IMR-90 (cell line): ENCODE measurements at regions not wholly inside any gene's neighbourhood (a gene's known extent, or its start where the extent isn't known, plus 50 kb on each side); places are given as distances from the start of the nearest gene placed in this dataset.

Experiments used
- ATAC-seq: fragments of 200-7000 bp; cut with Tn5 transposase; 2 replicates; pipeline ENCODE4 v1.9.1; 2020; ENCODE audit warnings: low read depth, mild to moderate bottlenecking, moderate library complexity
- BruUV-seq: library from RNA; stranded (reverse); fragments of 400-500 nt; replicated peaks from 2 replicates; lab custom pipeline; 2021; lab: Mats Ljungman, UMichigan
- CTCF ChIA-PET: fragments of 300-600 bp; formaldehyde crosslinking; extraction: SDS; loops from one replicate; lab custom pipeline; 2021; ENCODE audit warnings: antibody characterized with exemption; lab: Yijun Ruan, JAX
- POLR2A ChIA-PET: fragments of 300-600 bp; sonication (Branson Sonifier 250); formaldehyde crosslinking; loops from one replicate; lab custom pipeline; 2022; ENCODE audit warnings: antibody characterized with exemption; ENCODE audit not compliant: unreplicated experiment; lab: Charles Lee
- DNase-seq: peaks from one replicate; pipeline ENCODE4 v3.0.0; 2013
- H2AFZ ChIP-seq: replicated peaks from 2 replicates; pipeline ENCODE3; 2013; ENCODE audit warnings: low read length, mild to moderate bottlenecking; ENCODE audit not compliant: poor library complexity
- H2AK5ac ChIP-seq: 2 replicates; pipeline ENCODE4 v1.6.1; 2013; ENCODE audit warnings: low read depth, low read length, inconsistent platforms
- H2AK9ac ChIP-seq: replicated peaks from 2 replicates; pipeline ENCODE3; 2013; ENCODE audit warnings: mild to moderate bottlenecking, low read depth, low read length, moderate library complexity; ENCODE audit not compliant: poor library complexity
- H2BK120ac ChIP-seq: 2 replicates; pipeline ENCODE4 v1.6.1; 2013; ENCODE audit warnings: low read depth, low read length, inconsistent platforms
- H2BK15ac ChIP-seq: 3 replicates; pipeline ENCODE4 v1.6.1; 2013; ENCODE audit warnings: low read depth, low read length, inconsistent platforms
- H2BK20ac ChIP-seq: 2 replicates; pipeline ENCODE4 v1.6.1; 2013; ENCODE audit warnings: low read depth, mild to moderate bottlenecking, inconsistent platforms, low read length, moderate library complexity
- H2BK5ac ChIP-seq: 2 replicates; pipeline ENCODE4 v1.6.1; 2013; ENCODE audit warnings: mild to moderate bottlenecking, low read depth, low read length, inconsistent platforms; ENCODE audit not compliant: poor library complexity, severe bottlenecking
- H3K14ac ChIP-seq: replicated peaks from 2 replicates; pipeline ENCODE4 v1.6.1; 2013; ENCODE audit warnings: low read depth, low read length, inconsistent platforms
- H3K18ac ChIP-seq: 2 replicates; pipeline ENCODE4 v1.6.1; 2013; ENCODE audit warnings: low read depth, low read length, control low read depth
- H3K23ac ChIP-seq: 2 replicates; pipeline ENCODE4 v1.6.1; 2013; ENCODE audit warnings: low read depth, low read length, inconsistent platforms
- H3K27ac ChIP-seq: 2 replicates; pipeline ENCODE4 v1.5.1; 2013; ENCODE audit warnings: mild to moderate bottlenecking, control low read depth, low read length; ENCODE audit not compliant: insufficient read depth
- H3K27me3 ChIP-seq: 2 replicates; pipeline ENCODE4 v1.6.1; 2013; ENCODE audit warnings: low read length; ENCODE audit not compliant: control insufficient read depth, insufficient read depth
- H3K36me3 ChIP-seq: 2 replicates; pipeline ENCODE4 v1.6.1; 2013; ENCODE audit warnings: low read length, mixed read lengths; ENCODE audit not compliant: control insufficient read depth, insufficient read depth
- H3K4ac ChIP-seq: 2 replicates; pipeline ENCODE4 v1.6.1; 2013; ENCODE audit warnings: low read depth, low read length, inconsistent platforms
- H3K4me1 ChIP-seq: 2 replicates; pipeline ENCODE4 v1.6.1; 2013; ENCODE audit warnings: low read length, mixed read lengths; ENCODE audit not compliant: control insufficient read depth, insufficient read depth
- H3K4me2 ChIP-seq: 2 replicates; pipeline ENCODE4 v1.6.1; 2013; ENCODE audit warnings: low read depth, mild to moderate bottlenecking, control low read depth, low read length, moderate library complexity
- H3K4me3 ChIP-seq: 2 replicates; pipeline ENCODE4 v1.5.1; 2013; ENCODE audit warnings: low read depth, mild to moderate bottlenecking, control low read depth, low read length, moderate library complexity; ENCODE audit not compliant: insufficient read depth
- H3K56ac ChIP-seq: 2 replicates; pipeline ENCODE4 v1.6.1; 2013; ENCODE audit warnings: low read length, inconsistent platforms; ENCODE audit not compliant: insufficient read depth; ENCODE audit errors: extremely low read depth
- H3K79me1 ChIP-seq, 2 experiments: 2 replicates each; pipeline ENCODE4 v1.6.1; 2013; ENCODE audit warnings: low read length in 2 of 2, inconsistent platforms in 1 of 2, low read depth in 1 of 2
- H3K9ac ChIP-seq: 2 replicates; pipeline ENCODE4 v1.6.1; 2013; ENCODE audit warnings: low read depth, low read length, control low read depth
- H3K9me1 ChIP-seq: 2 replicates; pipeline ENCODE4 v1.6.1; 2013; ENCODE audit warnings: low read length, inconsistent platforms; ENCODE audit not compliant: insufficient read depth
- H3K9me3 ChIP-seq: 2 replicates; pipeline ENCODE4 v1.6.1; 2013; ENCODE audit warnings: low read length; ENCODE audit not compliant: control insufficient read depth, insufficient read depth
- H4K20me1 ChIP-seq: 2 replicates; pipeline ENCODE4 v1.6.1; 2013; ENCODE audit warnings: low read length, inconsistent platforms; ENCODE audit not compliant: insufficient read depth
- H4K5ac ChIP-seq: 2 replicates; pipeline ENCODE4 v1.6.1; 2013; ENCODE audit warnings: mild to moderate bottlenecking, low read depth, low read length, control low read depth
- H4K8ac ChIP-seq, 2 experiments: 2 replicates each; pipeline ENCODE4 v1.6.1; 2013; ENCODE audit warnings: low read depth in 2 of 2, low read length in 2 of 2, control low read depth in 1 of 2, inconsistent platforms in 1 of 2
- H4K91ac ChIP-seq: 2 replicates; pipeline ENCODE4 v1.6.1; 2013; ENCODE audit warnings: low read depth, low read length, inconsistent platforms; ENCODE audit not compliant: insufficient read depth
- CEBPB ChIP-seq: IDR thresholded peaks from 2 replicates; pipeline ENCODE4 v1.6.1; 2012; ENCODE audit warnings: low read depth, low read length, improper control_type of control experiment
- CTCF ChIP-seq: conservative IDR thresholded peaks from 2 replicates; pipeline ENCODE4 v1.5.1; 2012; ENCODE audit warnings: mild to moderate bottlenecking, low read depth, low read length, improper control_type of control experiment
- ELK1 ChIP-seq: fragments of 150-350 bp; IDR thresholded peaks from 2 replicates; pipeline ENCODE4 v1.6.1; 2016; ENCODE audit warnings: low read depth, mild to moderate bottlenecking, low read length, moderate library complexity, borderline replicate concordance
- FOS ChIP-seq: fragments of 150-350 bp; IDR thresholded peaks from 2 replicates; pipeline ENCODE4 v1.6.1; 2016; ENCODE audit warnings: low read depth, low read length
- MAFK ChIP-seq: IDR thresholded peaks from 2 replicates; pipeline ENCODE4 v1.6.1; 2012; ENCODE audit warnings: low read depth, low read length, improper control_type of control experiment
- MAZ ChIP-seq: IDR thresholded peaks from 2 replicates; pipeline ENCODE4 v1.6.1; 2012; ENCODE audit warnings: low read depth, mild to moderate bottlenecking, low read length, improper control_type of control experiment, moderate library complexity, borderline replicate concordance
- MXI1 ChIP-seq: IDR thresholded peaks from 2 replicates; pipeline ENCODE4 v1.6.1; 2012; ENCODE audit warnings: low read depth, mild to moderate bottlenecking, low read length, moderate library complexity, borderline replicate concordance
- NFE2L2 ChIP-seq: fragments of 150-350 bp; IDR thresholded peaks from 2 replicates; pipeline ENCODE4 v1.6.1; 2016; ENCODE audit warnings: low read depth, mild to moderate bottlenecking, low read length
- POLR2A ChIP-seq: IDR thresholded peaks from 2 replicates; pipeline ENCODE4 v1.6.1; 2012; ENCODE audit warnings: mild to moderate bottlenecking, low read depth, low read length
- RAD21 ChIP-seq: IDR thresholded peaks from 2 replicates; pipeline ENCODE4 v1.6.1; 2012; ENCODE audit warnings: low read length, improper control_type of control experiment
- RFX5 ChIP-seq: IDR thresholded peaks from 2 replicates; pipeline ENCODE4 v1.8.0; 2012; ENCODE audit warnings: low read depth, mild to moderate bottlenecking, low read length, moderate library complexity
- USF2 ChIP-seq: fragments of 150-350 bp; IDR thresholded peaks from 2 replicates; pipeline ENCODE4 v1.6.1; 2017; ENCODE audit warnings: mild to moderate bottlenecking, antibody characterized with exemption, low read length, low read depth
- WGBS, 2 experiments: methylation state at CpG; one replicate each; pipeline versions ENCODE4 v1.1.5 to v1.1.7; 2013; ENCODE audit warnings: missing lambda C conversion rate in 2 of 2; ENCODE audit not compliant: insufficient read length in 1 of 2; ENCODE audit errors: extremely low coverage in 2 of 2; 5-methylcytosine and 5-hydroxymethylcytosine counted together
- dilution Hi-C: fragments of 300-500 bp; cut with HindIII; formaldehyde crosslinking; loops from one replicate; pipeline ENCODE4 v1.14.3; 2018; ENCODE audit warnings: low sequenced_read_pairs; ENCODE audit not compliant: unreplicated experiment
- in situ Hi-C: fragments of 300-500 bp; cut with MboI; formaldehyde crosslinking; loops from 3 replicates; pipeline ENCODE4 v1.14.3; 2019; ENCODE audit warnings: low sequenced_read_pairs, inconsistent platforms, mixed read lengths
- intact Hi-C: fragments of 100-400 bp; cut with micrococcal nuclease; formaldehyde crosslinking; loops from 2 replicates; pipeline ENCODE4 v1.10.0; 2022

- ATAC-seq (no peak), DNase-seq (no peak)
- Histone ChIP-seq H4K20me1 (no peaks in the 10 kb centered on the region), H3K27me3 (no peaks in the 10 kb centered on the region), H2AFZ (no peak overlapping the region), H2BK20ac (no peak overlapping the region), H3K18ac (no peak overlapping the region), H3K36me3 (no peaks in the 10 kb centered on the region), H4K8ac (no peak overlapping the region), H3K9me3 (no peaks in the 10 kb centered on the region), H2AK5ac (no peak overlapping the region), H3K4me2 (no peak overlapping the region), H2BK5ac (no peak overlapping the region), H3K4ac (no peak overlapping the region), H3K14ac (no peak overlapping the region), H3K4me1 (peaks cover 10% of the 10 kb centered on the region), H4K5ac (no peak overlapping the region), H4K91ac (no peak overlapping the region), H2BK120ac (no peak overlapping the region), H2BK15ac (no peak overlapping the region), H3K23ac (no peak overlapping the region), H3K27ac (no peak overlapping the region), H3K9me1 (no peaks in the 10 kb centered on the region), H3K79me1 (no peaks in the 10 kb centered on the region), H2AK9ac (no peak overlapping the region), H3K56ac (no peak overlapping the region), H3K4me3 (no peak overlapping the region), H3K9ac (no peak overlapping the region)
- no TSS peak for BruUV-seq
- TF ChIP-seq ELK1 (no peak), USF2 (no peak), CEBPB (no peak), FOS (no peak), CTCF (no peak), NFE2L2 (no peak), MAFK (no peak), RFX5 (no peak), RAD21 (no peak), POLR2A (no peak), MAZ (no peak), MXI1 (no peak)
- no CpG with 5 or more reads among the region's 1 CpG for WGBS, 2 experiments
- dilution Hi-C loops (no loop called here), intact Hi-C loops (no loop called here), in situ Hi-C loops (no loop called here)
- CTCF ChIA-PET, result interaction anchor here (0.8 to 1.0 kb wide), 2 partner anchors 9 to 10 kb away, joined by 3 read pairs; no protein-coding TSS in a partner anchor
- POLR2A ChIA-PET, result no interaction called here
Measured at GRCh38 chr5:143760755-143761154, 51.2 kb upstream of the HMHB1 start.
